ENCODE measurements at regions not wholly inside any gene's neighbourhood (a gene's known extent, or its start where the extent isn't known, plus 50 kb on each side); places are given as distances from the start of the nearest gene placed in this dataset.

DNA sequence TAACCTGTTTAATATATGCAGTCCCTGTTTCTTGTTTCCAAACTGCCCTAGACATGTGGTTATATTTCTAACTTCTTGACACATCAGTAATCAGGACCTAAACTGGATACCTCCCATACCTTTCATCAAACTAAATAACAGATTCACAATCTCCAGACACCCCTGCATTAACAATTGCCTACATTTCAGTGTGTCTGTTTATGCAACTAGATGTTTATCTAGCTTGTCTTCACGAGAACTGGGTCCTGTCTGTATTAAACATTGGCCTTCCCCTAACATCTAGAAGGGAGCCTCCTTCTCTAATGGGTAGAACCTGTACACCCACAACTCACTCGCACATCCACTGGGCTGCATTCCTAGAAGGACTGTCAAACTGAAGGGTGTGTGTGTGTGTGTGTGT lies 683.7 kb upstream of the FZD8 start:
- Histone ChIP-seq H3K4me1 (ENCODE audit: control insufficient read depth, insufficient read depth, low read length) (no peaks in the 10 kb centered on the region), H3K4me3 (ENCODE audit: low read length) (no peak overlapping the region), H3K27ac (ENCODE audit: low read length) (no peak overlapping the region), H3K27me3 (ENCODE audit: control insufficient read depth, insufficient read depth, low read length) (no peaks in the 10 kb centered on the region), H3K9me3 (replicated peaks; ENCODE audit: control insufficient read depth, low read depth, low read length) (no peaks in the 10 kb centered on the region), H3K36me3 (ENCODE audit: control insufficient read depth, insufficient read depth, low read length) (no peaks in the 10 kb centered on the region)
- no CpG with 5 or more reads among the region's 2 CpGs for WGBS (ENCODE audit: insufficient coverage)
- DNase-seq: no peak

DNA sequence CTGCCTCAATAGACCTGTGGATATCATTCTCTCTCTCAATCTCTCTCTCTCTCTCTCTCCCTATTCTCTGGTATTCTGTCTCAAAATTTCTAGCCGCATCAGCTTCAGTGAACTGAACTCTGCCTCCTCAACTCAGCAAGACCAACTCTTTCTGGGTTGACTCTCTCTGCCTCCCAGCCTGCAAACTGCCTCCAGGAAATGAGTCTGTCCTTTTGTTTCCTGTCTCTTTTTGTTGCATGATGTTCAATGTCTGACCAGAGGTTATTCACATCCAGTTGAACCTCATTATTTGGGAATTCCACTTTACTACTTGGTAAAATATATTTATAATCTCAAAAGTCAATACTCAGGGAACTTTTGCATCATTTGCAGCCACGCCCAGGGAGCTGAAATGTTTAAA lies 682.7 kb upstream of the FZD8 start:
- Histone ChIP-seq H3K4me1 (ENCODE audit: control insufficient read depth, insufficient read depth, low read length) (no peaks in the 10 kb centered on the region), H3K36me3 (ENCODE audit: control insufficient read depth, insufficient read depth, low read length) (no peaks in the 10 kb centered on the region), H3K27me3 (ENCODE audit: control insufficient read depth, insufficient read depth, low read length) (no peaks in the 10 kb centered on the region), H3K9me3 (replicated peaks; ENCODE audit: control insufficient read depth, low read depth, low read length) (no peaks in the 10 kb centered on the region), H3K4me3 (ENCODE audit: low read length) (no peak overlapping the region), H3K27ac (ENCODE audit: low read length) (no peak overlapping the region)
- 88% methylated on average over 1 of the region's 2 CpGs for WGBS (ENCODE audit: insufficient coverage)
- no peak for DNase-seq

DNA sequence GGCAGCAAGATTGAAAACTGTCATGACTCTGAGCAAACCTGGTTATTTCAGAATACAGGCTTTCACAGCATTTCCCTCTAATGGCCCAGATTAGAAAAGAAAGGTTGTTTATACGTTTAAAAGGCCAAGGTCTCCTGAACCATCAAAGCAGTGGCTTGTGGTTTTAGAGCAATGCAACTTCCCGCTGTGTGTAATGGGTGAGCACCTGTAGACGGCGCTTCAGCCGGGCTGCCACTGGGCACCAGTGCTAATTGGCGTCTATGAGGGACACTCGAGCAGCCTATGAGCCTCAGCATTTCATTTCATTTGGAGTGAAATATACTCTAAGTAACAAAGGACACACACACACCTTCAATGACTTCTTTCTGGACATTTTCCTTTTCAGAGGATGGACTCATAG lies 671.0 kb upstream of the FZD8 start:
- WGBS (ENCODE audit: insufficient coverage): 79% methylated on average over 4 of the region's 7 CpGs
- no peak for DNase-seq
- Histone ChIP-seq H3K27ac (ENCODE audit: low read length) (no peak overlapping the region), H3K27me3 (ENCODE audit: control insufficient read depth, insufficient read depth, low read length) (no peaks in the 10 kb centered on the region), H3K36me3 (ENCODE audit: control insufficient read depth, insufficient read depth, low read length) (no peaks in the 10 kb centered on the region), H3K4me3 (ENCODE audit: low read length) (no peak overlapping the region), H3K9me3 (replicated peaks; ENCODE audit: control insufficient read depth, low read depth, low read length) (no peaks in the 10 kb centered on the region), H3K4me1 (ENCODE audit: control insufficient read depth, insufficient read depth, low read length) (no peaks in the 10 kb centered on the region)

DNA sequence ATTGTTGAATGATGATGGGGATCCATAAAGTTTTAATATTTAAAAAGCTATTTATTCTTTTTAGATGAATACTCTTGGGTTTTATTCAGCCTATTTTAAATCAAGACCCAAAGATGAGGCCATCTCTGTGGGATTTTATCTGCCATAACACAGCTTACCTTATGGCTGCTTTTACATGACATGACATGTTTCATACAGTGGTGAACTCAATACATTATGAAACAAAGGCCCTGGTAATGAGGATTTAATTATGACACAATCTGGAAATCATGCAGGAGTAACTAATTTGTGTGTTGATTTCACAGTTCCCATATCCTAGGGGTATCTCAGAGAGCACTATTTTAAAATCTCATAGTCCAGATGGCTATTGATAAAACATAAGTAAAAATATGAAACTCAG lies 661.8 kb upstream of the FZD8 start:
- no peaks in the 10 kb centered on the region for H3K36me3 ChIP-seq (ENCODE audit: control insufficient read depth, insufficient read depth, low read length)

DNA sequence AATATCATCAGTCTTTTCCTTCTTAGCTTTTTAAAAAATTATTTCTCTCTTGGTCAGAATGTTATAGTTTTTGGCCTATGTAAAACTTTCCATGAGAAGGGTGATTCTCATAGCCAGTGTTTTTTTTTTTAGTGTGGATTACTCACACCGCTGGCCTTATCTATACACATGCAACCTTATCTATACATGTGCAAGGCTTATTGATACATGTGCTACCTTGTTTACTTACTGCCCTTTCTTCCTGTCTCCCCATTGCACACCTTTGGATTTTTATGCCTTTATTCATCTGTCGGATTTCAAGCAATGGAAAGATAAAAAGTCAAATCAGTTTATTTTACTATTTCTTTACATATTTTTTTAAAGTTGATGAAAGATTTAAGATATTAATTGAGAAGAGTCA lies 660.0 kb upstream of the FZD8 start:
- no peak overlapping the region for H3K4me3 ChIP-seq (ENCODE audit: low read length)
- WGBS (ENCODE audit: insufficient coverage): 100% methylated on average over 1 of the region's 2 CpGs
- peak; percentile 27 for DNase-seq
- no peaks in the 10 kb centered on the region for H3K36me3 ChIP-seq (ENCODE audit: control insufficient read depth, insufficient read depth, low read length)
- no peaks in the 10 kb centered on the region for H3K4me1 ChIP-seq (ENCODE audit: control insufficient read depth, insufficient read depth, low read length)
- H3K9me3 ChIP-seq (replicated peaks; ENCODE audit: control insufficient read depth, low read depth, low read length): no peaks in the 10 kb centered on the region
- no peak overlapping the region for H3K27ac ChIP-seq (ENCODE audit: low read length)
- no peaks in the 10 kb centered on the region for H3K27me3 ChIP-seq (ENCODE audit: control insufficient read depth, insufficient read depth, low read length)

More for the DNA sequence above, 661.8 kb upstream of the FZD8 start:
- H3K27ac ChIP-seq (ENCODE audit: low read length): no peak overlapping the region
- H3K27me3 ChIP-seq (ENCODE audit: control insufficient read depth, insufficient read depth, low read length): no peaks in the 10 kb centered on the region
- H3K4me1 ChIP-seq (ENCODE audit: control insufficient read depth, insufficient read depth, low read length): no peaks in the 10 kb centered on the region
- no peak overlapping the region for H3K4me3 ChIP-seq (ENCODE audit: low read length)
- no peak for DNase-seq
- H3K9me3 ChIP-seq (replicated peaks; ENCODE audit: control insufficient read depth, low read depth, low read length): no peaks in the 10 kb centered on the region

DNA sequence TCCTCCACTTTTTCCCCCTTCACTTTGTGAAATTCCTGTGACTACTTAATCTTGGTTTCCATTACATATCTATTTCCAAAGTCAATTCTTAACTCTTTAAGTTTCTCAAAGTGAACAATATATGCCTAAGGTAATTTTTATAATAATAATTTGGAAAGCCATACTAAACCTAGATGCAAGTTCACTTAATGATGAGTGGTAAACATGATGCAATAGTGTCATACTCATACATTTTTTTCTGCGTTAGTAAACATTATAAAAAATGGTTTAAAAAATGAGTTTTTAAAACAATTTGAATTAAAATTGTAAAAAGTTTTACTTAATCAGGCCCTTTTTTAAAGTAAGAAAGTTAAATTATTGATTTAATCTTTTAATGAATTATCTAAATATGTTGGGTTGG lies 659.4 kb upstream of the FZD8 start:
- Histone ChIP-seq H3K9me3 (replicated peaks; ENCODE audit: control insufficient read depth, low read depth, low read length) (no peaks in the 10 kb centered on the region), H3K27ac (ENCODE audit: low read length) (no peak overlapping the region), H3K36me3 (ENCODE audit: control insufficient read depth, insufficient read depth, low read length) (no peaks in the 10 kb centered on the region), H3K4me1 (ENCODE audit: control insufficient read depth, insufficient read depth, low read length) (no peaks in the 10 kb centered on the region), H3K27me3 (ENCODE audit: control insufficient read depth, insufficient read depth, low read length) (no peaks in the 10 kb centered on the region), H3K4me3 (ENCODE audit: low read length) (no peak overlapping the region)
- WGBS (ENCODE audit: insufficient coverage): no CpG with 5 or more reads among the region's 1 CpG
- no peak for DNase-seq

DNA sequence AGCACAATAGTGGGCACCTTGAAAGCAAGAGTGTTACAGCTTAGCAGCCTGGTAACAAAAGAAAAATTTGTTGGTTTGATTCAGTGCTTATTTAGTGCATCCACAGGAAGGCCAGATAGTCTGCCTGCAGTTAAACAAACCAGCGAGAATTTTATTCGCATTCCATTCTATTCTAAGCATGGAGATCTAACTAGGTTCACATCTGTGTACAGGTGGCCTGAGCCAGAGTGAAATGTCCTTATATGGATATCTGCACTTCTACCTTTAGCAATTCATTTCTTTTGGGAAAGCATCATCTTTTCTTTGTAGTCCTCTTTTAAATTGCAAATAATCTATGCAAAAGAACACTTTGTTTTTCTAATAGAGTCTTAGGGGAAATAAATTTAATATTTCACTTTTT lies 659.0 kb upstream of the FZD8 start:
- no peaks in the 10 kb centered on the region for H3K36me3 ChIP-seq (ENCODE audit: control insufficient read depth, insufficient read depth, low read length)
- H3K27me3 ChIP-seq (ENCODE audit: control insufficient read depth, insufficient read depth, low read length): no peaks in the 10 kb centered on the region
- no peaks in the 10 kb centered on the region for H3K9me3 ChIP-seq (replicated peaks; ENCODE audit: control insufficient read depth, low read depth, low read length)
- H3K27ac ChIP-seq (ENCODE audit: low read length): no peak overlapping the region
- DNase-seq: no peak
- no peaks in the 10 kb centered on the region for H3K4me1 ChIP-seq (ENCODE audit: control insufficient read depth, insufficient read depth, low read length)
- H3K4me3 ChIP-seq (ENCODE audit: low read length): no peak overlapping the region
- WGBS (ENCODE audit: insufficient coverage): no CpG with 5 or more reads among the region's 2 CpGs

DNA sequence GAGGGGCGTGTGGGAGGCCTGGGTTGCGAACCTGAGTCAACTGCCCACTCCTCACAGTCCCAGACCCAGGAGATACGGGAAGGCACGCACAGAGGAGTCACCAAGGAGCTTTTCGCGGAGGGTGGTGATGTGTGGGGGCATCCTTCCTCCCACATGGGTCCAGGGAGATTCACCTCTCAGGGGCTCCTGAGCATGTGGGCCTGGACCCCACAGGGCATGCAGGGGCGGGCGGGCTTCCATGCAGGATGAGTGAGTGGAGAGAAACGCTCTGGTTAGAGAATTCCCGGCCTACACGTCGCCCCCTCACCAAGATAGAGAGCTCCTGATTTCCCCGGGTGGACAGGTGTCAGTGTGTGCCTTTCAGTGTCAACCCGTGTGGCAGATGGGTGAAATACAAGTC lies 641.7 kb upstream of the FZD8 start:
- Histone ChIP-seq H3K4me3 (ENCODE audit: low read length) (no peak overlapping the region), H3K9me3 (replicated peaks; ENCODE audit: control insufficient read depth, low read depth, low read length) (peaks cover 11% of the 10 kb centered on the region), H3K36me3 (ENCODE audit: control insufficient read depth, insufficient read depth, low read length) (no peaks in the 10 kb centered on the region), H3K27ac (ENCODE audit: low read length) (no peak overlapping the region), H3K27me3 (ENCODE audit: control insufficient read depth, insufficient read depth, low read length) (no peaks in the 10 kb centered on the region), H3K4me1 (ENCODE audit: control insufficient read depth, insufficient read depth, low read length) (peaks cover 6% of the 10 kb centered on the region)
- DNase-seq: no peak
- 96% methylated on average over 5 of the region's 14 CpGs for WGBS (ENCODE audit: insufficient coverage)

DNA sequence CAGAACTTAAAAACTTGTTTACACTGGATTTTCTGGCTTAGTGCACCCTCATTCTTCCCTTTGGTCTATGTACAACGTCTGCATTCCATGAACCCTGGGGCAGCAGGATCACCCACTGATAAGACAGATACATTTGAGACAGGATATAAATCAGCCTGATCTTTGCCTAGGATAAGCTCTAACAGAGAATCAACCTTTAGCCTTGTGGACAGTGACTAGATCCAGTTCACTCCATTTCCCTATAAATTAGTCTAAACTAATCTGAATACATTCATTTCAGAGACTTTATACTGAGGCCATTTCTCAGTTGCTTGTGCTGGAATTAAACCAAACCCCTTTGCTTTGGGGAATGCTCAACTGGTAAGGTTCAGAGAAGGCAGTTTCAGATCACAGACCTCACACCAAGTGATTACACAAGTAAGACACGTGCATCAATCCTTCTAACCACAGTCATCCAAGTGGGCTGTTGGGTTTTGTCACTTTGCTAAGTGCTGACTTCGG lies 639.8 kb upstream of the FZD8 start:
- 50% methylated on average over 2 of the region's 3 CpGs for WGBS (ENCODE audit: insufficient coverage)
- peaks cover 9% of the 10 kb centered on the region for H3K9me3 ChIP-seq (replicated peaks; ENCODE audit: control insufficient read depth, low read depth, low read length)

DNA sequence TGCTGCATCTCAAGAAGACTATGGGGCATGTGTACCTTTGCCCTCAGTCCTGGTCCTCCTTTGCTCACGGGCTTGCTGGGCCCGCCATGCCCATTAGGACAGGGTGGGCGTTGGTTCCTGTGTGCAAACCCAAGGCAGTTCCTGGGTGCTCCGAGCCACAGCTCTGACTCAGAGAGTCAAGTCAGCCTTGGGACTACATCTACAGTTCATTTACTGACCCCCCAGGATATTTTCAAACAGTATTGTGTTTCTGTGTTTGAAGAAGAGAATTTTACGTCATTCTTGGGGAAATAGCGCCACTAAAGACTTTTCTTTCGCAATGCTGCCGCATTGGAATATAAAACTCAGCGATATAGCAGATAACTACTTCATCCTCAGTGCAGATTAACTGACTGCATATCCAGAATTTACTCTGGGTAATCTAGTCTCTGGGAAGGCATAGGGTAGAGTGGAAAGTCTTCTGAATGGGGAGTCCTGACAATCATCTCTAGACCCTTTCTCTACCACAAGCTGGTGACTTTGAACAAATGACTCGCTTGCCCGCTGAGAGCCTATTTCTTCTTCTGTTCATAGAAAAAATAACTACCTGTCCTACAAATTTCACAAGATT lies 638.9 kb upstream of the FZD8 start:
- WGBS (ENCODE audit: insufficient coverage): 93% methylated on average over 4 of the region's 11 CpGs
- Histone ChIP-seq H3K4me1 (ENCODE audit: control insufficient read depth, insufficient read depth, low read length) (peaks cover 6% of the 10 kb centered on the region), H3K9me3 (replicated peaks; ENCODE audit: control insufficient read depth, low read depth, low read length) (peaks cover under 1% of the 10 kb centered on the region), H3K36me3 (ENCODE audit: control insufficient read depth, insufficient read depth, low read length) (no peaks in the 10 kb centered on the region), H3K4me3 (ENCODE audit: low read length) (no peak overlapping the region), H3K27me3 (ENCODE audit: control insufficient read depth, insufficient read depth, low read length) (no peaks in the 10 kb centered on the region), H3K27ac (ENCODE audit: low read length) (no peak overlapping the region)
- DNase-seq: no peak

More for the DNA sequence above, 639.8 kb upstream of the FZD8 start:
- Histone ChIP-seq H3K36me3 (ENCODE audit: control insufficient read depth, insufficient read depth, low read length) (no peaks in the 10 kb centered on the region), H3K27me3 (ENCODE audit: control insufficient read depth, insufficient read depth, low read length) (no peaks in the 10 kb centered on the region), H3K27ac (ENCODE audit: low read length) (no peak overlapping the region), H3K4me3 (ENCODE audit: low read length) (no peak overlapping the region), H3K4me1 (ENCODE audit: control insufficient read depth, insufficient read depth, low read length) (peaks cover 6% of the 10 kb centered on the region)
- no peak for DNase-seq

DNA sequence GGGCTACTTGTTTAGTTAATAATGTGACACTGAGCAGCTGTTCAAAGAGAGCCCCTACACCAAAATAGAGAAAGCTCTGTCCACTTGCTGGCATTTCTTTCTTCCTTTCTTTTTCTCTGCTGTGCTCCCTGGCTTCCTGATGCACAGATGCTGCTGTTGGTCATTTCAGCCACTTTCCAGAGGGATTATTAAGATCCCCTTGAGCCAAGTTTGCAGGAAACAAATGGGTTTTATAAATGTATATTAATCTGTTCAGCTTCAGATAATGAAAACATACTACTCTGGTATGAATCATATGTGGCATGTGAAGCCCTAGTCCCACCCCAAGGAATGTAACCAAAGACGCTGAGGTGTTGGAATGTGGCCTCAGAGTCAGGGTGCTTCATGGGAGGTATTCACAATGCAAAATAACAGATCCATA lies 638.2 kb upstream of the FZD8 start:
- DNase-seq: peak; percentile 70
- H3K4me1 ChIP-seq (ENCODE audit: control insufficient read depth, insufficient read depth, low read length): peaks cover 6% of the 10 kb centered on the region
- H3K4me3 ChIP-seq (ENCODE audit: low read length): no peak overlapping the region
- H3K9me3 ChIP-seq (replicated peaks; ENCODE audit: control insufficient read depth, low read depth, low read length): no peaks in the 10 kb centered on the region
- no CpG with 5 or more reads among the region's 1 CpG for WGBS (ENCODE audit: insufficient coverage)
- no peaks in the 10 kb centered on the region for H3K27me3 ChIP-seq (ENCODE audit: control insufficient read depth, insufficient read depth, low read length)
- no peaks in the 10 kb centered on the region for H3K36me3 ChIP-seq (ENCODE audit: control insufficient read depth, insufficient read depth, low read length)
- no peak overlapping the region for H3K27ac ChIP-seq (ENCODE audit: low read length)

All from muscle of leg (tissue), 3 donors.